Endothelial cell of umbilical vein (primary cell): ENCODE measurements at regions not wholly inside any gene's neighbourhood (a gene's known extent, or its start where the extent isn't known, plus 50 kb on each side); places are given as distances from the start of the nearest gene placed in this dataset.

Source experiments
- BruUV-seq: library from RNA; stranded (reverse); fragments of 400-500 nt; replicated peaks from 2 replicates; lab custom pipeline; 2021; lab: Mats Ljungman, UMichigan
- CTCF ChIA-PET: fragments of 300-600, 350-600 bp; sonication (Branson Sonifier 250); formaldehyde crosslinking; loops from one replicate; lab custom pipeline; 2021; ENCODE audit warnings: antibody characterized with exemption, inconsistent platforms; lab: Charles Lee
- POLR2A ChIA-PET: fragments of 300-600, 350-600 bp; sonication (Branson Sonifier 250); formaldehyde crosslinking; loops from one replicate; lab custom pipeline; 2021; ENCODE audit warnings: antibody characterized with exemption, inconsistent platforms; lab: Charles Lee
- DNase-seq: peaks from one replicate; pipeline ENCODE4 v3.0.0-alpha.2; 2011; ENCODE audit warnings: low read depth, low spot score
- FAIRE-seq: peaks from 2 replicates; lab custom pipeline; 2011; peaks lifted over from hg19 to GRCh38; lab: Jason Lieb, UNC
- H2AFZ ChIP-seq: 2 replicates; pipeline ENCODE4 v1.6.0; 2012; ENCODE audit warnings: low read depth, low read length, control low read depth, inconsistent platforms
- H3K27ac ChIP-seq: 2 replicates; pipeline ENCODE4 v1.5.1; 2011; ENCODE audit warnings: low read depth, mild to moderate bottlenecking, control low read depth, low read length, moderate library complexity; ENCODE audit not compliant: insufficient read depth
- H3K27me3 ChIP-seq, 2 experiments: 2 replicates each; pipeline versions ENCODE4 v1.6.0 to v1.6.1; 2011; ENCODE audit warnings: low read length in 2 of 2, mixed read lengths in 1 of 2; ENCODE audit not compliant: control insufficient read depth in 2 of 2, insufficient read depth in 2 of 2
- H3K36me3 ChIP-seq, 2 experiments: 2 replicates in 1 of 2; 3 replicates in 1 of 2; pipeline ENCODE4 v1.5.1; 2011; ENCODE audit warnings: low read length in 2 of 2, mild to moderate bottlenecking in 1 of 2, moderate library complexity in 1 of 2; ENCODE audit not compliant: control insufficient read depth in 2 of 2, insufficient read depth in 2 of 2; ENCODE audit errors: extremely low read depth in 1 of 2
- H3K4me1 ChIP-seq: 3 replicates; pipeline ENCODE4 v1.5.1; 2011; ENCODE audit warnings: mild to moderate bottlenecking, low read length; ENCODE audit not compliant: control insufficient read depth, insufficient read depth; ENCODE audit errors: extremely low read depth
- H3K4me2 ChIP-seq: 2 replicates; pipeline ENCODE4 v1.6.1; 2011; ENCODE audit warnings: low read length, control low read depth, mixed read lengths; ENCODE audit not compliant: insufficient read depth
- H3K4me3 ChIP-seq, 3 experiments: fragments of 200-600 bp in 1 of 3; sonication (generic), shearing (Covaris generic) in 1 of 3; replicated peaks in 1 of 3; 2 replicates each; pipeline ENCODE4 v1.5.1; 2011 to 2016; ENCODE audit warnings: control low read depth in 3 of 3, low read length in 3 of 3, mild to moderate bottlenecking in 2 of 3, inconsistent platforms in 1 of 3, low read depth in 1 of 3, moderate library complexity in 1 of 3; ENCODE audit not compliant: insufficient read depth in 1 of 3
- H3K79me2 ChIP-seq: 2 replicates; pipeline ENCODE4 v1.6.0; 2012; ENCODE audit warnings: low read length, inconsistent platforms; ENCODE audit not compliant: control insufficient read depth, insufficient read depth
- H3K9ac ChIP-seq: replicated peaks from 2 replicates; pipeline ENCODE3; 2011; ENCODE audit warnings: low read length, control low read depth; ENCODE audit not compliant: insufficient read depth; ENCODE audit errors: extremely low read depth
- H3K9me1 ChIP-seq: replicated peaks from 3 replicates; pipeline ENCODE4 v1.6.0; 2011; ENCODE audit warnings: mild to moderate bottlenecking, low read length; ENCODE audit not compliant: control insufficient read depth, insufficient read depth; ENCODE audit errors: extremely low read depth
- H3K9me3 ChIP-seq: replicated peaks from 2 replicates; pipeline ENCODE4 v1.5.1; 2012; ENCODE audit warnings: low read length, inconsistent platforms; ENCODE audit not compliant: control insufficient read depth, insufficient read depth
- H4K20me1 ChIP-seq: replicated peaks from 2 replicates; pipeline ENCODE3; 2011; ENCODE audit warnings: mild to moderate bottlenecking, low read length; ENCODE audit not compliant: control insufficient read depth, insufficient read depth; ENCODE audit errors: extremely low read depth
- CTCF ChIP-seq, 2 donors: IDR thresholded peaks; 1 replicate in 1 of 2; 2 replicates in 1 of 2; pipeline ENCODE4 v1.5.1; 2011; ENCODE audit warnings: low read length in 2 of 2, mild to moderate bottlenecking in 2 of 2, moderate library complexity in 2 of 2, control low read depth in 1 of 2, inconsistent platforms in 1 of 2, low read depth in 1 of 2; ENCODE audit not compliant: insufficient read depth in 1 of 2; ENCODE audit errors: extremely low read depth in 1 of 2
- EZH2 ChIP-seq: IDR thresholded peaks from 2 replicates; pipeline ENCODE4 v1.6.1; 2012; ENCODE audit warnings: borderline replicate concordance, low read depth, mild to moderate bottlenecking, moderate library complexity, low read length, inconsistent platforms; ENCODE audit not compliant: severe bottlenecking
- FOS ChIP-seq: IDR thresholded peaks from 2 replicates; pipeline ENCODE4 v1.6.1; 2011; ENCODE audit warnings: mild to moderate bottlenecking, low read length, moderate library complexity, borderline replicate concordance; ENCODE audit not compliant: insufficient read depth
- GATA2 ChIP-seq: IDR thresholded peaks from 2 replicates; pipeline ENCODE4 v1.7.0; 2011; ENCODE audit warnings: low read depth, mild to moderate bottlenecking, moderate library complexity, mixed read lengths, low read length; ENCODE audit not compliant: insufficient read length, insufficient read depth
- JUN ChIP-seq: IDR thresholded peaks from 2 replicates; pipeline ENCODE4 v1.6.1; 2011; ENCODE audit warnings: borderline replicate concordance, low read depth; ENCODE audit not compliant: insufficient read length, insufficient read depth
- MYC ChIP-seq: IDR thresholded peaks from one replicate; pipeline ENCODE4 v1.6.1; 2011; ENCODE audit warnings: mild to moderate bottlenecking, low read depth, low read length
- POLR2A ChIP-seq: IDR thresholded peaks from 2 replicates; pipeline ENCODE4 v1.6.1; 2012; ENCODE audit warnings: low read depth, mild to moderate bottlenecking, control low read depth, low read length
- POLR2AphosphoS5 ChIP-seq: IDR thresholded peaks from 2 replicates; pipeline ENCODE4 v1.6.1; 2012; ENCODE audit warnings: low read depth, mild to moderate bottlenecking, control low read depth, low read length, moderate library complexity; ENCODE audit not compliant: insufficient read depth
- dilution Hi-C: fragments of 300-500 bp; cut with MboI; formaldehyde crosslinking; loops from one replicate; pipeline ENCODE4 v1.15.0; 2019; ENCODE audit warnings: low sequenced_read_pairs; ENCODE audit not compliant: extremely low pct_ligation_motif_present
- intact Hi-C: fragments of 100-400 bp; cut with micrococcal nuclease; formaldehyde crosslinking; loops from one replicate; pipeline ENCODE4 v1.10.0; 2022
- TF ChIP-seq, protein P1 (sequence below): IDR thresholded peaks from 2 replicates; pipeline ENCODE4 v1.6.1; 2011; ENCODE audit not compliant: insufficient read depth, insufficient read length

GRCh38 chr18:22579271-22579670 lies 161.6 kb upstream of the CTAGE1 start:
- Histone ChIP-seq H3K9me3 (no peaks in the 10 kb centered on the region), H3K9me1 (no peaks in the 10 kb centered on the region), H3K4me2 (no peak overlapping the region), H3K27ac (no peak overlapping the region), H3K79me2 (no peaks in the 10 kb centered on the region), H2AFZ (no peak overlapping the region), H3K36me3 (no peaks in the 10 kb centered on the region), H3K4me3 (no peak overlapping the region), H3K9ac (no peak overlapping the region), H3K27me3 (no peaks in the 10 kb centered on the region), H4K20me1 (no peaks in the 10 kb centered on the region), H3K4me1 (no peaks in the 10 kb centered on the region)
- POLR2A ChIA-PET = no interaction called here
- CTCF ChIA-PET = no interaction called here
- intact Hi-C loops = no loop called here
- TF ChIP-seq JUN (no peak), POLR2A (no peak), POLR2AphosphoS5 (no peak), MYC (no peak), FOS (no peak), CTCF (IDR thresholded peaks at IDR 0.05; ENCODE audit: extremely low read depth in 1 of 2, insufficient read depth in 1 of 2, low read depth in 1 of 2, low read length in 2 of 2) (no peak), EZH2 (no peak), GATA2 (no peak)
- TF ChIP-seq, protein P1, sequence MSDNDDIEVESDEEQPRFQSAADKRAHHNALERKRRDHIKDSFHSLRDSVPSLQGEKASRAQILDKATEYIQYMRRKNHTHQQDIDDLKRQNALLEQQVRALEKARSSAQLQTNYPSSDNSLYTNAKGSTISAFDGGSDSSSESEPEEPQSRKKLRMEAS = no peak
- FAIRE-seq (no peak), DNase-seq (no peak)
- no TSS peak for BruUV-seq
- dilution Hi-C loops = no loop called here
